DND-41 (cell line): ENCODE measurements at regions not wholly inside any gene's neighbourhood (a gene's known extent, or its start where the extent isn't known, plus 50 kb on each side); places are given as distances from the start of the nearest gene placed in this dataset.
"Not testable (repeated sequence)": the region's sequence is repeated elsewhere in the genome, so short reads cannot be mapped to it uniquely, and the experiment has no call there.

Experiments
- EZH2 ChIP-seq: IDR thresholded peaks from 3 replicates; pipeline ENCODE4 v1.6.1; 2012; ENCODE audit warnings: borderline replicate concordance, low read depth, mild to moderate bottlenecking, moderate library complexity, low read length, inconsistent platforms; ENCODE audit not compliant: severe bottlenecking
- TF ChIP-seq, protein P1 (sequence below): IDR thresholded peaks from 2 replicates; pipeline ENCODE4 v1.5.1; 2012; ENCODE audit warnings: borderline replicate concordance, low read length, moderate library complexity, mild to moderate bottlenecking; ENCODE audit not compliant: poor library complexity, severe bottlenecking; ENCODE audit errors: extremely low read depth

DNA sequence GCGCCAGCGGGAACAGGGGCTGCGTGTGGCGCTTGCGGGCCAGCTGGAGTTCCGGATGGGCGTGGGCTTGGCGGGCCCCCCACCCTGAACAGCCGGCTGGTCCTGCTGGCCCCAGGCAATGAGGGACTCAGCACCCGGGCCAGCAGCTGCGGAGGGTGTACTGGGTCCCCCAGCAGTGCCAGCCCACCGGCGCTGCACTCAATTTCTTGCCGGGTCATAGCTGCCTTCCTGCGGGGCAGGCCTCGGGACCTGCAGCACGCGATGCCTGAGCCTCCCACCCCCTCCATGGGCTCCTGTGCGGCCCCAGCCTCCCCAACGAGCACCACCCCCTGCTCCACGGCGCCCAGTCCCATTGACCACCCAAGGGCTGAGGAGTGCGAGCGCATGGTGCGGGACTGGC lies 855.2 kb upstream of the IGFBP7 start:
- TF ChIP-seq, protein P1, sequence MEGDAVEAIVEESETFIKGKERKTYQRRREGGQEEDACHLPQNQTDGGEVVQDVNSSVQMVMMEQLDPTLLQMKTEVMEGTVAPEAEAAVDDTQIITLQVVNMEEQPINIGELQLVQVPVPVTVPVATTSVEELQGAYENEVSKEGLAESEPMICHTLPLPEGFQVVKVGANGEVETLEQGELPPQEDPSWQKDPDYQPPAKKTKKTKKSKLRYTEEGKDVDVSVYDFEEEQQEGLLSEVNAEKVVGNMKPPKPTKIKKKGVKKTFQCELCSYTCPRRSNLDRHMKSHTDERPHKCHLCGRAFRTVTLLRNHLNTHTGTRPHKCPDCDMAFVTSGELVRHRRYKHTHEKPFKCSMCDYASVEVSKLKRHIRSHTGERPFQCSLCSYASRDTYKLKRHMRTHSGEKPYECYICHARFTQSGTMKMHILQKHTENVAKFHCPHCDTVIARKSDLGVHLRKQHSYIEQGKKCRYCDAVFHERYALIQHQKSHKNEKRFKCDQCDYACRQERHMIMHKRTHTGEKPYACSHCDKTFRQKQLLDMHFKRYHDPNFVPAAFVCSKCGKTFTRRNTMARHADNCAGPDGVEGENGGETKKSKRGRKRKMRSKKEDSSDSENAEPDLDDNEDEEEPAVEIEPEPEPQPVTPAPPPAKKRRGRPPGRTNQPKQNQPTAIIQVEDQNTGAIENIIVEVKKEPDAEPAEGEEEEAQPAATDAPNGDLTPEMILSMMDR: not testable (repeated sequence)
- TF ChIP-seq EZH2: not testable (repeated sequence)
